NT2/D1 (cell line): ENCODE measurements at regions not wholly inside any gene's neighbourhood (a gene's known extent, or its start where the extent isn't known, plus 50 kb on each side); places are given as distances from the start of the nearest gene placed in this dataset.

Experiments used
- DNase-seq: peaks from one replicate; pipeline ENCODE4 v3.0.0-alpha.2; 2011; ENCODE audit warnings: low read depth, low spot score
- H3K27me3 ChIP-seq: 2 replicates; pipeline ENCODE4 v1.6.0; 2011; ENCODE audit warnings: mild to moderate bottlenecking; ENCODE audit not compliant: insufficient read length, insufficient read depth
- H3K36me3 ChIP-seq: 2 replicates; pipeline ENCODE4 v1.6.1; 2011; ENCODE audit warnings: mild to moderate bottlenecking, low read length, mixed read lengths; ENCODE audit not compliant: insufficient read depth, insufficient read length
- H3K4me1 ChIP-seq: 2 replicates; pipeline ENCODE4 v1.5.1; 2011; ENCODE audit not compliant: insufficient read depth, insufficient read length
- H3K4me3 ChIP-seq: 2 replicates; pipeline ENCODE4 v1.5.1; 2011; ENCODE audit warnings: low read depth; ENCODE audit not compliant: insufficient read length
- H3K9ac ChIP-seq: 2 replicates; pipeline ENCODE4 v1.6.0; 2011; ENCODE audit warnings: low read depth; ENCODE audit not compliant: insufficient read length
- H3K9me3 ChIP-seq: 2 replicates; pipeline ENCODE4 v1.5.1; 2011; ENCODE audit warnings: mild to moderate bottlenecking, low read length; ENCODE audit not compliant: insufficient read depth
- SUZ12 ChIP-seq: IDR thresholded peaks from 2 replicates; pipeline ENCODE4 v1.6.1; 2011; ENCODE audit not compliant: insufficient read length, insufficient read depth; ENCODE audit errors: extremely low read depth
- YY1 ChIP-seq: IDR thresholded peaks from 2 replicates; pipeline ENCODE4 v1.6.1; 2011; ENCODE audit not compliant: insufficient read length, insufficient read depth
- ZNF274 ChIP-seq: IDR thresholded peaks from 2 replicates; pipeline ENCODE4 v1.6.1; 2011; ENCODE audit warnings: mild to moderate bottlenecking, low read depth, low read length

- DNase-seq, result no peak
These were observed 51.3 kb upstream of the TSC22D1 start for GRCh38 chr13:44627441-44627840.

GRCh38 chr13:44626176-44626575, 50.0 kb upstream of the TSC22D1 start:
- Histone ChIP-seq H3K9me3 (no peaks in the 10 kb centered on the region), H3K36me3 (no peaks in the 10 kb centered on the region), H3K27me3 (no peaks in the 10 kb centered on the region), H3K9ac (no peak overlapping the region), H3K4me1 (no peaks in the 10 kb centered on the region), H3K4me3 (no peak overlapping the region)
- no peak for DNase-seq
- no peak for TF ChIP-seq SUZ12
- TF ChIP-seq YY1, result no peak
- no peak for TF ChIP-seq ZNF274

More at GRCh38 chr13:44627441-44627840, 51.3 kb upstream of the TSC22D1 start:
- H3K9ac ChIP-seq, result no peak overlapping the region
- no peaks in the 10 kb centered on the region for H3K36me3 ChIP-seq
- H3K27me3 ChIP-seq, result no peaks in the 10 kb centered on the region
- no peaks in the 10 kb centered on the region for H3K9me3 ChIP-seq
- no peak overlapping the region for H3K4me3 ChIP-seq
- H3K4me1 ChIP-seq, result no peaks in the 10 kb centered on the region
- TF ChIP-seq YY1 (no peak), SUZ12 (no peak), ZNF274 (no peak)
